Esophagus mucosa (tissue), 1 donor: ENCODE measurements at regions not wholly inside any gene's neighbourhood (a gene's known extent, or its start where the extent isn't known, plus 50 kb on each side); places are given as distances from the start of the nearest gene placed in this dataset.

Source experiments
- ATAC-seq: fragments of 200-7000 bp; cut with Tn5 transposase; one replicate; pipeline ENCODE4 v1.9.1; 2020
- donor health status: DM: yes; HTN: yes; CAD: no.

DNA sequence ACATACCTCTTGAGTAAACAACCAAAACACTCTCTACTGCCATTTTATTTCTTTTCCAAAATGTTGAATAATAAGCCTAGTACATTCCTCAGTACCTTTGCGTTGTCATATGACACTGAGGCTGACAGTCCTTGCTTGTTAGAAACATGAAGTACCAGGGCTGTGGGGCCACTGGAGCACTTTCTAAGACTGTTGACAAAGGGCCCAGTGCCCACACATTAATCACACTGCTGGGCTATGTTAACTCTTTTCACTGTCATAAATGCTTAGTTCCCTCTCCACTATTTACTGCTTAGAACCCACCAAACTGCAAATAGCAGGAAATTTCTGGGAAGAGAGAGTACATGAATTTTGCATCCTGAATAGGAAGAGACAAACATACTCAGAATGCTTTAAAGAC is 57.1 kb downstream of the FAM47B start:
- no peak for ATAC-seq

DNA sequence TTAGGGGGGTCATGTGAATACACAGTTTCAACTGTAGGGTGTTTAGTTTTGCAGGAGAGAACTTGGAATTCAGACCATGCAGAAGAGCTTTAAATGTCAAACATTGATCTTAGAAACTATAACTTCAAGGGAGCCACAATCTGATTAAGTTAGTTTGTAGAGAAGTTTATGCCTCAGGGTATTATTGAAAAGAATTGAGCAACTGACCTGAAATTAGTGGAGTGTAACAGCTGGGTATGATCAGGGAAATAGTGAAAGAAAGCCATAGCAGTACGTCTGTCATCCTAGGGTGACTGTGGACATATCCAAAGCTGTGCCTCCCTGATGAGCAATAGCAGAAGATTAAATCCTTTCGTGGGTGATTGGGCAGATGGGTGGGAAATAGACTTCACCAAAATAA is 63.8 kb downstream of the FAM47B start:
- ATAC-seq, result no peak

DNA sequence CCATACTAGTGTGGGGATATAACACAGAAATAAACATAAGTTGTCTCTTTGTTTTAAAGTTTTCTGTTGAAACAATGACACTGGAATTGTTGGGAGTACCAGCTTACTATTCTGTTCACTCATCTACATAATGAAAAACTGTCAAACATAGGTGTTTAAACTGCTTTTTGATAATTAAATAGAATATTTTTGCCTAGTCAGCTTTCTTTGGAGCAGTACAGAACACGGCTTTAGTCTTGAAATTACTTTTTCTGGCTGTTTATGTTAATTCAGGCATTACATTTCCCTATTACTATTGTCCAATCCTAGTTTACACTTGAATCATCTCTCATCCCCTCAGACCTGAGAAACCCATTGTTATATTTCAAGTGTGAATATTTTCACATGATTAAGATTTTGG is 73.0 kb downstream of the FAM47B start:
- ATAC-seq, result no peak

DNA sequence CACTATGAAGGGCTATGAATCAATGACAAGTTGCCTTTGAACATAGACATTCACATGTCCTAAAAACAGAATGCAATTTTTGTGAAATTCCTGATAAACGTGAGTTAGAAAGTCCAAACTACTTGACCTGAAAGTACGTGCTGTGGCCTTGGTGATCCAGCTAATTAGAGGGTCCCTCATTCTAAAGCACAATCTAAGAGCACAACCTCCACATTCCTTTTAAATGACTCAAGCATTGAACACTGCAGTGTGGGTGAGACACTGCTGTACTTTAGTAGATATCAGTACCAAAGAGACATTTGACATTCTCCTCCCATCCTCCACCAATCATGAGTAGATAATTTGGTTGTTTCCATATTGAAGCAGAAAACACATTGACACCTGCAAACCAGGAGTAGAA is 73.5 kb downstream of the FAM47B start:
- ATAC-seq, result no peak

DNA sequence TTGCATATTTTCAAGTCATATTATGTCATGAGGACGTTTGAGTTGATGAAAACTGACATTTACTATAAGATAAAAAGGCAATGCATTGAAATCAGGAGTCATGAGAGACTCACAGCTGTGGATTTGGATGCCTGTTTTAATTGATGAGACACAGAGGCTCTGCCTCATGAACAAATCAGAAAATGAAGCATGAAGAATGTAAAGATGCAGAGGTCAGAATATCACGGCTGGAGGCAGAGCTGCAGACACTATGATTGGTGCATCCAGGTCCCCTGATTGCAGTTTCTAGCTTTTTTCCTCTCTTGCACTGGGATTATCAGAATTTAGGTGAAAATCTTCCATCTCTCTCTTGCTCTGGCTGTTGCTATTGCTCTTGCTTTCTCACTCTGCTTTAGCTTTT is 74.7 kb downstream of the FAM47B start:
- ATAC-seq, result no peak

DNA sequence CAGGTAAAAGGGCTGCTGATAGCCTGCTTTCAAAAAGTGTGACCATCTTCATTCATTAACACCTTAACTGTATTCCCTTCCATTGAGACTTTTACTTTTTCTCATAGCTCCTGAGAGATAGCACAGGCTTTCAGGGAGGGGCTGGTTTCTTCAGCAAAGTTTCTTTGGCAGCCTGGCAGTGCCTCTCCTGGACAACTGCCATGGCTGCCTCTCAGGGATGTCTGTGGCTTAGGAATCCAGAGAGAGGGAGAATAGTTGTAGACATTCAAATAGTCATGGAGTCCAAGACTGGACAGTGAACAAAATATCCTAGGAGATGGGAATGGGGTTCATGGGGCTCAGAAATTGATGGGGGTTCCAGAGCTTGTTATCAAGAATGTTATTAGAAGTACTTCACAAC is 81.1 kb downstream of the FAM47B start:
- no peak for ATAC-seq

DNA sequence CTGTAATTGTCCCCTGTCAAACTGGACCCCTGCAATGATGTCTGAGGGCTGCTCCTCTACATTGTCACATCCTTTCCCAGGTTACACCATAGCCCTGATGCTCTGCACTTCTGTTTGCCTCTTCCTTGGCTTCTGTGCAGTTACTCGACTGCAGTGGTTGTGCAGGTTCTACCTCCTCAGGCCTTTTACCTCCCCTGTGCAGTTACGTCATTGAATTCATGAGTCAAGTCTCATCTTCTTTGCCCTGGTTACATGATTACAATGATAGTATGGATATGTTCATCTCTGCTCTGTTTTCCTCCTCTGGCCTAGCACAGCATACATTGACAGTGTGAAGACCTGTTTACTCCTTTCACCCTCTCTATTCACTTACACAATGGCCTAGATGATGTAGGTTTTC is 83.2 kb downstream of the FAM47B start:
- no peak for ATAC-seq

DNA sequence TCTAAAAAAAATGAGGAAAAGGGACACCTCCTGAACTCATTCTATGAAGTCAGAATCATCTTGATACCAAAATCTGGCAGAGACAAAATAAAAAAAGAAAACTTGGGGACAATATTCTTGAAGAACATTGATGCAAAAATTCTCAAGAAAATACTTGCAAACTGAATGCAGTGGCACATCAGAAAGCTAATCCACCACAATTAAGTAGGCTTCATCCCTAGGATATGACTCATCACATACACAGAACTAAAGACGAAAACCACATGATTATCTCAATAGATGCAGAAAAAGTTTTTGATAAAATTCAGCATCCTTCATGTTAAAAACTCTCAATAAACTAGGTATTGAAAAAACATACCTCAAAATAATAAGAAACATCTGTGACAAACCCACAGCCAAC is 98.3 kb downstream of the FAM47B start:
- ATAC-seq, result no peak

DNA sequence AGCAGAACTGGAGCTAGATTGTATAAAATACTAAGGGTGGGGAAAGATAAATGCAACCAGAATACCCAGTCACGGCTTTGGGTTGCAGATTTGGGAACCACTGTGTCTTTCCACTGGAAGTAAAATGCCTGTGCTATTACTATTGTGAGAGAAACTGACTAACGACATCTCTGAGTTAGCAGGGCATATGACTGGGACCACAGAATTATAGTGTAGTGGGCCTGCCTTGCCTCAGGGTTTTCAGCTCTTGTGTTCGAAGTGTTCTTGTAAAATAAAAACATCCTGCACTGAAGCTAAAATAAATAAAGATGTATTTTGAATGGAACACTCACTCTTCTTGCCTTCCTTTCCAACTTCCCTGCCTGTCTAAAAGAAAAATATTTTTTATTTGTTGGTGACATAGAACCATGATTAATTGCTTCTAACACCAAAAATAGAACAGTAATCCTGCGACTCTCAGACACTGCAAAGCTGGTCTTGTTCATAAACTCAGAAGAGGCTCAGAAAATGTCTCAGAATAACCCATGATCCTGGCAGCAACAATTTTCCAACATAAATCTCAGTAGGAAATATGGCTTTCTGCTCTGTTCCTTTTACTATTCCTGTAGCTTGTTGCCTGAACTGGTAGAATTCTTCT is 104.2 kb downstream of the FAM47B start:
- ATAC-seq, result no peak

DNA sequence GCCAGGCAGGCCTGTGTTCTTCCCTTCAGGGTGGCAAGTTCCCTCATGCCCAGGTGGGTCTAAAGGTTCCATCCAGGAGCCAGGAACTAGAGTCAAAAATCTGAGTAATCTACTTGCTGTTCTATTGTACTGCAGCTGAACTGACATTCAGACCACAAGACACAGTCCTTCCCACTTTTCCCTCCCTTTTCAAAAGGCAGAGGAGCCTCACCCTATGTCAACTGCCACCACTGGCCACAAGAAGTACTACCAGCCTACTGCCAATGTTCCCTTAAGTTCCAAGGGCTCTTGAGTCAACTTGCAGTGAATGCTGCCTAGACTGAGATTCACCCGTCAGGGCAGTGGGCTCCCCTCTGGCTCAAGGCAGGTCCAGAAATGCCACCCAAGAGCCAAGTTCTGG is 133.5 kb downstream of the FAM47B start:
- no peak for ATAC-seq

DNA sequence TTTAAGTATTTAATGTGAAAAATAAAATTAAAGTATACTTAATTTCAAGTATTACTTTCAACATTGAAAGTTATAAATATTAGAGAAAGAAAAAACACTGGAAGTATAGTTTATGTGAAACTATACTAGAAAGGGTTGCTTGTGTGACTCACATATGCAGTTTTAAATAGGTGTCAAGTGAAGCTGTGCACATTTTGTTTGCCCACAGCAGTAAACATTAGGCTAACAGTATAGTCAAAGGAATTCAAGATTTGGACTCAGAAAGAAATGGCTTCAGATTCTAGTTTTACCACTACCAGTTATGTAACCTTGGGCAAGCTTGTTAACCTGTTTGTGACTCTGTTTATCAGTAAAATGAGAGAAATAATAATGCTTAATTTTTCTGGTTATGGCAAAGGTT is 148.2 kb downstream of the FAM47B start:
- no peak for ATAC-seq

DNA sequence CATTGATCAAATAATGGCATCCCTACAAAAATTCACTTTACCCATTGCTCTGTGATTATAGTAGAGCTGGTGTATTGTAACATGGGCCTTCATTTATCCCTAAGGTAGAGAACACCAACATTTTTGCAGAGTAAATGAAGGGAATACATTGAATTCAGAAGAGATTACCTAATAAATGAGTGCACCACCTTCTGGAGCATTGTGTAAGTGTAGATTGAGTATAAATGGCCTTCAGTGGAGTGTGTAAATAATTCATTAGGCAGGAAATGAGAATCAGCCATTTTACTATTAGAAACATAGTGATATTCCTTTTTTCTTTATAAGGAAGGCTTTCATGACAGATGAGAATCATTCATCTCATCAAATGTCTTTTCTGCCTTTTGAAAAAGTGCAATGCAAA is 155.8 kb downstream of the FAM47B start:
- ATAC-seq, result no peak

DNA sequence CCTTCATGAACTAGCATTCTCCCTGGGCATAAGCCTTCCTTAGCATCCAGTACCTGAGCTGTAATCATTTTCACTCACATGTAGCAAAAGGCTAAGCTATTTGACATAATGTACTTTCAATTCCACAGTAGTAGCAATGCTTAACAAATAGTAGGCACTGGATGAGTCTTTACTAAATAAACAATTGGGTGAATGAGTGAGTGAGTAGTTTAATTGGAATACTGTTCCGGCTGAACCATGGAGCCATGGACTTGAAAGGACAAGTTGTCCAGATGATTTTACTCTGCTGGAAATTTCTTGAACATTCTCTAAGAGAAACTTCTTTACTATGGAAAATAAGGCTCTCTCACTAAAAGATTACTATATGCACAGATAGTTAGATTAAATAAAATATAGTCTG is 159.3 kb downstream of the FAM47B start:
- no peak for ATAC-seq

DNA sequence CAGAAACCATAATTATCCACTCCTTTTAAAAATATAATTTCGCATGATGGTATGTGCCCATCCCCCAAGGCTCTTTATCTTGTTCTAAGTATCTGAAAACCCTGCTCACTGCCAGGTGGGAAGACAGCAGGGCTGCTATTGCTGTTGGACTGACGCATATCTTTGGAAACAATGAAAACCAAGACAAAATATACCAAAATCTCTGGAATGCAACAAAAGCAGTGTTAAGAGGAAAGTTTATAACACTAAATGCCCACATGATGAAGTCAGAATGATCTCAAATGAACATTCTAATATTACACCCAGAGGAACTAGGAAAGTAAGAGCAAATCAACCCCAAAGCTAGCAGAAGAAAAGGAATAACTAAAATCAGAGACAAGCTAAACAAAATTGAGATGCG is 162.0 kb downstream of the FAM47B start:
- no peak for ATAC-seq

DNA sequence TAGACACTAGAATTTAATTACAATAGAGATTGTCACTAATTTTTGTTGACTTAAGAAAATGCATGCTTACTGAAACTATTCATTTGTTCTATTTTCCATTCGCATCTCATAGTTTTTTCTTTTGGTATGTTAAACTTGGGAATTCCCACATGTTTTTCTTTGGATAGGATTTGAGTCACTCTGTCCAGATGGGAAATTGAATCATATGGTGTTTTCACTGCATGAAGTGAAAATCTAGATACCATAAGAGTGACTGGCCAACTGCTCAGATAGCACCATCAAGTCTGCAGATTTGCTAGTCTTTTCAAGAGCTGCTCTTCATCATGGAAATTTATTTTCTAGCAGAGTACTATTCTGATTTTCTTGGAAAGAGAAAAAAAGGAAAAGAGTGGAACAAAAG is 172.6 kb downstream of the FAM47B start:
- no peak for ATAC-seq

DNA sequence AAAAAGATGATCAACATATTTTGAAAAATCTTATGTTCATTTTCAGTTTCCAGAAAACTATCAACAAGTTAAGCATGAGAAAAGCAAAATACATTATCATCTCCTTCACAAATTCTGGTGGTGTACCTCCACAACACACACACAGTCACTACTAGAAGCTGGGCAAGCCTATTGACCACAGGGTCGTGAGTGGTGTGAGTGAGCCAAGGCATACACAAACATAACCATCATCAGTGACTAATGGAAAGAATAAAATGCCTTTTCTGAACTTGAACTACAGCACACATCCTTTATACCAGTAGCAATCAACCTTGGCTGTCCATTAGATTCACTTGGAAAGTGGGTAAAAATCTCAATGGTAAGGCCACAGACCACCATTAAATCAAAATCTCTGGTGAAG is 180.2 kb downstream of the FAM47B start:
- ATAC-seq, result no peak

DNA sequence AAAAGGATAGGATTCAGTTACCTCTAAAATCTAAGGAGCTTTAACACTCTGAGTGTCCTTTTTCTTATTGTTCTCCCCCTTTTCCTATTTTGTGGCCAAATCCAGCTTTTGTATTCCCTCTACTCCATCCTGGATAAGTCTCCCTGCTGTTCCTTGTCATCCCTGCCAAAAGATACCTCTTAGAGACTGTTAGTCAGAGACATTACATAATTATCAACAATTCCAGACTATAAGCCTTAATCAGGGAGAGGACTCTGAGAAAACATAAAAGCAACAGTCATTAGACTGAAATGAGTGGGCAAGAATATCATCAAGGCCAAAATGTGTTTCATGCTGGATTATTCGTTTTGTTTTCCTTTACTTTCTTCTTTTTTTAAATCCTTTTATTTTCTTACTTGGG is 206.9 kb downstream of the FAM47B start:
- no peak for ATAC-seq

DNA sequence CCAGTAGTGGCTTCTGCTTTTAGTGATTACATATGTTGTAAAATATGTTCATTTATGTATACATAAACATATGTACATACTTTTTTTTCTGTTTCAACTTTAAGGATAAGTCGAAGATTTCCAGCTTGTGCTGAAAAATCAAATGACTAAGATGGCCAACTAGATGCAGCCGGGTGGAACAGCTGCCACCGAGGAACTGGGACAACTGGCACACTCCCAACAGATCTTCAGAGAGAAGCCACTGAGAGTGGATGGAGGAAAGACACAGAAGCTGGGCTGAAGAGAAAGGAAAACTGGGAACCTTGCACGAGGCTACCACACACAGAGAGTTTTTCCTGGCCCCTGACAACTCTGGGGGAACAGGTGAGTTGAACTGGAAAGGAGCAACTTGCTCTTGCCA is 207.5 kb downstream of the FAM47B start:
- no peak for ATAC-seq

DNA sequence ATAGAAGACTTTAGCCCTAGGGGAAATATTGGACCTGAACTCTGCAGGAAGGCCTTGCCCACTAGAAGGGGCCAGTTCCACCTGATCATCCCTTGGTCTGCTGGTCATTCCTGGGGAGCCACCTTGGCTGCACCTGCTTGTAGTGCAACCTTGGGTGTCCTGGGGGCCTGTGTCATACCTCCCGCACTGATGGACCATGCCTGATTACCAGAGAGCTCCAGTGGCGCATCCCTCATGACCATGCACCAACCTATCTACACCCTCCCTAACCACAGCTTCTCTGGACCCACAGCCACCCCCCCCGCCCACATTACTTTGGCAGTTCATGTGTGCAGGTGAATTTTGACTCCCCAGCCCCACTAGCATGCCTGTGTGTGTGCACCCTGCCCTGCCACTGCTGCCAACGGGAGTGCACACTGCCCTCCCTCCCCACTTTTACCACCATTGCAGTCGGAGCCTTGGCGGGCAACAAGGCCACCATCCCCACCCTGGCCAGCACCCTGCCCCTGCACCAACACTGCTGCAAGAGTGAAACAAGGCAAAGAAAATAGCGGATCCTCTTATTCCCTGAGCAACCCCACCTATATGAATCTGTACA is 208.1 kb downstream of the FAM47B start:
- ATAC-seq, result no peak

DNA sequence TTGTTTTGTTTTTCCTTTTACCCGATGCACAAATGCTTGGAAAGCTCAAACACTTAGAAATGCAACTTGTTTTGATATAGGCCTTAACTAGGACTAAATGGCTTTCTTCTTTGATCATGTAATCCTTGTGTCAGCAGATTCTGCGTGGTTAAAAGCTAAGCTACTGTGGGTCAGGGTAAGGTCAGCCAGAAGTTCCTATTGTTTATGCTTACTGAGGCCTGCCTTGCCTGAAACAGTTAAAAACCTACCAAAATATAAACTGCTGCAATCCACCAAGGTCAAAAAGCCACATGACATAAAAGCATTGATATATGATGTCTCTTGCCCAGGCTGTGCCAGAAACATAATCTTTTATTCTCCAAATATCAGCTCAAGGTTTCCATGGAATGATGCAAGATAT is 223.4 kb downstream of the FAM47B start:
- ATAC-seq, result peak; percentile 48
